OCI-LY7 (cell line): ENCODE measurements at regions not wholly inside any gene's neighbourhood (a gene's known extent, or its start where the extent isn't known, plus 50 kb on each side); places are given as distances from the start of the nearest gene placed in this dataset.

ENCODE experiments used
- CTCF ChIP-seq: fragments of 200-600 bp; sonication (generic); conservative IDR thresholded peaks from 2 replicates; pipeline ENCODE4 v1.5.1; 2014; ENCODE audit warnings: mild to moderate bottlenecking, antibody characterized with exemption, low read length, moderate library complexity, mixed read lengths
- EZH2phosphoT487 ChIP-seq: fragments of 200-600 bp; sonication (generic); IDR thresholded peaks from 2 replicates; pipeline ENCODE4 v1.6.1; 2018; ENCODE audit warnings: low read depth, borderline replicate concordance, mild to moderate bottlenecking, mixed run types, antibody characterized with exemption, low read length, moderate library complexity, mixed read lengths

GRCh38 chr2:17196380-17196779 is 321.9 kb downstream of the RAD51AP2 start:
- TF ChIP-seq CTCF: no peak
- TF ChIP-seq EZH2phosphoT487: no peak
